Muscle of back (tissue), 3 donors: ENCODE measurements at regions not wholly inside any gene's neighbourhood (a gene's known extent, or its start where the extent isn't known, plus 50 kb on each side); places are given as distances from the start of the nearest gene placed in this dataset.
"Not testable (repeated sequence)": the region's sequence is repeated elsewhere in the genome, so short reads cannot be mapped to it uniquely, and the experiment has no call there.

Source experiments
- DNase-seq, 3 donors: peaks; one replicate each; pipeline versions ENCODE4 v3.0.0 to v3.0.0-alpha.2; 2013

DNA sequence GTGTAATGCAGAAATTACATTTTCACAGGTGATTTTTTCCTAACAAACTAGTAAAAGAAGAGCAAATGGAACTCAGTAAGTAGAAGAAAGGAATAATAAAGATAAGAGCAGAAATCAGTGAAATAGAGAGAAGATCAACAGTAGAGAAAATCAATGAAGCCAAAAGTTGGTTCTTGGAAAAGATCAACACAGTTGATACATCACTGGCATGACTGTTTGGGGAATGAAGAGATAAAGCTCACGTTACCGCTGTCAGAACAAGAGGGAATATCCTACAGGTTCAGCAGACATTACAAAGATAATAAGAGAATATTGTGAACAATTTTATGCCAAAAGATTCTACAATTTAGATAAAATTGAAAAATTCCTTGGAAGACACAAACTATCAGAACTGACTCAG is 146.4 kb downstream of the ACTR3B start:
- DNase-seq: no peak

DNA sequence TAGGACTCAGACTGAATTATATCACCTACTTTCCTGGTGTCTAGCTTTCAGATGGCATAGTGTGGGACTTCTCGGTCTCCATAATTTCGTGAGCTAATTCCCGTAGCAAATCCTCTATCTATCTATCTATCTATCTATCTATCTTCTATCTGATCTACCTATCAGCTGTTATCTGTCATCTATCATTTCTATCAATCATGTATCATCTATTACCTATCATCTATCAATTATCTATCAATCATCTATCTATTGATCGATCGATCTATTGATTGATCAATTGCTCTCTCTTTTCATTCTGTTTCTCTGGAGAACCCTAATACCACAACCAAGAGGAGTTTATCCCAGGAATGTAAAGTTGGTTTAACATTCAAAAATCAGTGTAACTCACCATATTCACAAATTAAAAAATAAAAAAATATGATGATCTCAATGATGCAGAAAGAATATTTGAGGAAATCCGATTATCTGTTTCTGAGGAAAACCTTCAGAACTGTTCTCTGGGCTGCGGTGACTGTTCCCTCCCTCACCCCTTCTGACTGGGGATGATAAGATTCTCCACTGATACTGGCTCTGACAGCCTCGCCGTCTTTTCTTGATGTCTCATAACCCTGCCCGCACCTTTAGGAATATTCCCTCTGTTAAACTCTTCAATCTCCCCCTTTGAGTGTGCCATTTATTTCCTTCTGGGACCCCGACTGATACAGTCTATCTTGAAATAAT is 147.7 kb downstream of the ACTR3B start:
- no peak for DNase-seq

DNA sequence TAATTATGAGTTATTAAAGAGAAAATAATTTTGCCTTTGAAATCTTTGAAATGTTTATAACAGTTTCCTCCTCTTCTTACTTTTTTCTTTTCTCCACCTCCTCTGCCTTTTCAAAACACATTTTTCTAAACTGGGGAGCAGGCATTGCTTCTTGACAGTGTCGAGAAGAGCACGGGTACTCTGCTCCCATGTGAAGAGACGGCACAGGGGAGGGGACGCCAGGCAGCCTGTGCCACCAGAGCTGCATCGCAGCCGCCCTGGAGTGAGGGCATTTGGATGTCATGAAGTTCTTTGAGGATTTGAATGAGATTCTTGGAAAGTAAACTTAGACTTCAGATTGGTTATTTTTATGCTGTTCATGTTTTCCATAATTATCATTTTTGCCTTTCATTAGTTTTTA is 149.7 kb downstream of the ACTR3B start:
- no peak for DNase-seq

DNA sequence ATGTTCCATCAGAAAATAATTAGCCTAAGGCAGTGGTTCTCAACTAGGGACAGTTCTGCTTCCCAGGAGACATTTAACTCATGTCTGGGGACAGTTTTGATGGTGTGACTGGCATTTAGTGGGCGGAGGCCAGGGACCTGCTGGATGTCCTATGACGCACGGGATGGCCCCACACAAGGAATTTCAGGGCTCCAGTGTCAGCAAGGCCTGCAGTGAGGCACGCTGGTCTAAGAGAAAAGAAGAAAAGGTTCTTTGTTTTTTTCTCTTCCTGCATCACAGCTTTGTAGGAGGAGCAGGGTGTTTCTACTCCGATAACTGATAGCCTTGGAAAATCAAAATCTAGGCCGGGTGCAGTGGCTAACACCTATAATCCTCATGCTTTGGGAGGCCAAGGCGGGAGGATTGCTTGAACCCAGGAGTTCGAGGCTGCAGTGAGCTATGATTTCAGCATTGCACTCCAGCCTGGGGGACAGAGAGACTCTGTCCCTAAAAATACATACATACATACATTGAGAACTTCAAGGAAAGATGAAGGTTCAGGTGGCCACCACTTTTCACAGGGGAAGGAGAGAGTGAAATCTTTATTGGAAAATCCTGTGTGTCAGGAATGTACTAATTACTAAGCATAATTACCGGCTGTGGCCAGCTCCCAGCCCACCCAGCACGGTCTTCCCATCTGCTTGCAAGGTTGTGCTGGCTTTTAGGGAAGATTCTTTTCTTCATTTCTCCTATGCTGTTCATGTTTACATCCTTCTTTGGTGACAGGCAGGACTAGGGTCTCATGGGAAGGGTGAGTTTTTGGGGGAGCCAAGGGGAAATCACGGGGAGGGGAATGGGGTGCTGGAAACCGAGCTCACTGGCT is 150.4 kb downstream of the ACTR3B start:
- DNase-seq: no peak

DNA sequence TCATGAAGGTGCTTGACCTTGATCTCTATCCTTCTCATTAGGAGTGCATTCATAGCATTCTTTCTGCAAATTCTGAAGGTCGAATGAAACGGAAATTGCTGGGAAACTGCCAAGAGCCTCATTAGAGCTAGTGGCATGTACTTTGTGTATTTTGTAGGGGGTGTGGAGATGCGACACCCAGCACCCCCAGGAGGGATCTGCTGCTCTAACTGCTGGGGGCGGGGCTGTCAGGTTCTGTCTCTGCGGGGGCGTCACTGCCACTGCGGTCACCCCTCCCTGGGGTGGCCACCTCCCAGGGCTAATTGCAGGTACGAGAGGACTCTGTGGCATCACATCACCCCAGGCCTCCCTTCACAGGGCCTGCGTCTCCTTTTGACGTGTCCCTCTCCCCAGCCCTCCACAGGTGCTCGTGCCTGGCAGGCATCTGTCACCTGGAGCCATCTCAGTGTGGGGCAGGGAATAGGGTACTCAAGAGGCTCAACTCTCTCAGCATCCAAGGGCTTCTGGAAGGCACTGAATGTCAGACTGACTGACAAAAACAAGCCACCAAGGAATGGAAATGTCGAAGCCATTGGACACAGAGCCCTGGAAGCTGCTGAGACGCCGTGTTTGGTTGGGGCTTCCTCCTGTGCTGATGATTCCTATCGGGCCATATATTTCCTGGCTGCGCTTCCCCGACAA is 151.1 kb downstream of the ACTR3B start:
- no peak for DNase-seq

DNA sequence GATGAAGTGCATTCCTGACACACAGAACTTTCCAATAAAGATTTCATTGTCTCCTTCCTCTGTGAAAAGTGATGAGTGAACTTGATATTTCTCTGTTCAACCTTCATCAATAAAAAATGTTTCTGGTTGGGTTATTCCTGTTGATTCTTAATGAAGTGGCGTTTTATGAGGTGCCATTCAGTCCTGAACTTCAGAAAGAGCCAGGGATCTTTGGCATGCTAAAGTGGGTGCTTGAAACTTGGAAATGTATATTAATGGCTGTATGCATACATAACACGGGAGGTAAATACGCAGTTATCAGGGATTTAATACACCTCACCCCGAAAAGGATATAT is 151.6 kb downstream of the ACTR3B start:
- no peak for DNase-seq

DNA sequence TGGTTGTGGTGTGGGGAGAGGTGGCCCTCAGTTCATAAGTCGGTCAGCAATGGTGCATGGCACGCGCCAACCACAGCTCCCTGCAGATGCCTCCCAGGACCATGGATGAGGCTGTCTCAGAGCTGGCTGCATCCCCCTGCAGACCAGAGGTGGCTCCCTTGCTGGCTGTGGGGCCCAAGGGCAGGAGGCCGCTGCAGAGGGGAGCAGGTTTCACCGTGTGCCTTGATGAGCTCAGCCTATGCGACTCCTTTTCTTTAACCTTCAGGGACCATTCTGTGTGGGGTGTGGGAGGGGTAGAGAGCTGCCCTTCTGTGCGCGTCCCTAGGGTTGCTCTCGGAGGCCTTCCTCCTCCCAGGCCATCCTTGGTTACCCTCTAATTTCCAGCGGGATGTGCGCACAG is 152.4 kb downstream of the ACTR3B start:
- DNase-seq: no peak

DNA sequence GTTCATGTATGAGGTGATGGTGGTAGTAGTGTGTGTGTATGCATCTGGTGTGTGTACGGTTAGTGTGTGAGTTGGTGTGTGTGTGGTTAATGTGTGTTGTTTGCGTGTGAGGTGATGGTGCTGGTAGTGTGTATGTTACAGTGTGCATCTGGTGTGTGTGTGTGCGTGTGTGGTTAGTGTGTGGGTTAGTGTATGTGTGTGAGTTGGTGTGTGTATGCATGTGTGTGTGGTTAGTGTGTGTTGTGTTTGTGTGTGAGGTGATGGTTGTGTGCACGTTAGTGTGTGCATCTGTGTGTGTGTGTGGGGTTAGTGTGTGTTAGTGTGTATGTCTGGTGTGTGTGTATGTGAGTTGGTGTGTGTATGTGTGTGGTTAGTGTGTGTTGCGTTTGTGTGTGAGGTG is 153.0 kb downstream of the ACTR3B start:
- DNase-seq: no peak

DNA sequence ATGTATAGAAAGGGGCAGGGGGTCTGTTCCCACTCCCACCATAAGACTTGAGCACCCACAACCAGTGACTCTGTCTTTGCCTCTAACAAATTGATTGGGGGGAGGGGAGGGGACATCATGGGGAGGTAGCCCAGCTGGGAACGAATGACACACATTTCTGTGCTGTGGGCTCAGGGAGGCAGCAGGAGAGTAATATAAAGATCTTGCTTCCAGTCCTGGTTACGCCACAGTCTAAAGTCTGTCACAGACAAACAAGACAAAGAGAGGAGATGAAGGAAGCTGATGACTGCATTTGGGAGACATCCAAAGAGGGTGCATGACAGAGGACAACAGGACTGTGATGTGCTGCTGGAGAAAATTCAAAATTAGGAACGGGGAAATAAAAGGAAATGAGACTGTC is 153.9 kb downstream of the ACTR3B start:
- DNase-seq: no peak

DNA sequence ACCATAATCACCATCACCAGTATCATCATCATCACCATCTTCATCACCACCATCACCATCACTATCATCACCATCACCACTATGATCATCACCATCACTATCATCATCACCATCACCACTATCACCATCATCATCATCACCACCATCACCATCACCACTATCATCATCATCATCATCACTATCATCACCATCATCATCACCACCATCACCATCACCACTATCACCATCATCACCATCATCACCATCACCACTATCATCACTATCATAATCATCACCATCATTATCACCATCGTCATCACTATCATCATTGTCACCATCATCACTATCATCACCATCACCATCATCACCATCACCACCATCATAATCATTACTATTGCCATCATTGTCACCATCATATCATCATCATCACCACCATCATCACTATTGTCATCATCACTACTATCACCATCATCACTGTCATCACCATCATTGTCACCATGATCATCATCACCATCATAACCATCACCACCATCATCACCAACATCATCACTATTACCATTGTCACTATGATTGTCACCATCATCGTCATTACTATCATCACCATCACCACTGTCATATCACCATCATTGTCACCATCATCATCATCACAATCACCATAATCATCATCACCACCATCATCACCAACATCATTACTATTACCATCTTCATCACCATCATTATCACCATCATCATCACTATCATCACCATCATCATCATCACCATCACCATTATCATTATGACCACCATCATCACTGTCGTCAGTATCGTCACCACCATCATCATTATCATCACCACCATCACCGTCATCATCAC is 154.7 kb downstream of the ACTR3B start:
- DNase-seq: no peak

DNA sequence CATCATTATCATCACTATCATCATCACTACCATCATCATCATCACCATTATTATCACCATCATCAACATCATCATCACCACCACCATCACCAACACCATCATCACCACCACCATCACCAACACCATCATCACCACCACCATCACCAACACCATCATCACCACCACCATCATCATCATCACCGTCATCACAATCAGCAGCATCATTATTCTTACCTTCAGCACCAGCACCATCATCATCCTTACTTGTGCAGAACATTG is 155.2 kb downstream of the ACTR3B start:
- not testable (repeated sequence) for DNase-seq

DNA sequence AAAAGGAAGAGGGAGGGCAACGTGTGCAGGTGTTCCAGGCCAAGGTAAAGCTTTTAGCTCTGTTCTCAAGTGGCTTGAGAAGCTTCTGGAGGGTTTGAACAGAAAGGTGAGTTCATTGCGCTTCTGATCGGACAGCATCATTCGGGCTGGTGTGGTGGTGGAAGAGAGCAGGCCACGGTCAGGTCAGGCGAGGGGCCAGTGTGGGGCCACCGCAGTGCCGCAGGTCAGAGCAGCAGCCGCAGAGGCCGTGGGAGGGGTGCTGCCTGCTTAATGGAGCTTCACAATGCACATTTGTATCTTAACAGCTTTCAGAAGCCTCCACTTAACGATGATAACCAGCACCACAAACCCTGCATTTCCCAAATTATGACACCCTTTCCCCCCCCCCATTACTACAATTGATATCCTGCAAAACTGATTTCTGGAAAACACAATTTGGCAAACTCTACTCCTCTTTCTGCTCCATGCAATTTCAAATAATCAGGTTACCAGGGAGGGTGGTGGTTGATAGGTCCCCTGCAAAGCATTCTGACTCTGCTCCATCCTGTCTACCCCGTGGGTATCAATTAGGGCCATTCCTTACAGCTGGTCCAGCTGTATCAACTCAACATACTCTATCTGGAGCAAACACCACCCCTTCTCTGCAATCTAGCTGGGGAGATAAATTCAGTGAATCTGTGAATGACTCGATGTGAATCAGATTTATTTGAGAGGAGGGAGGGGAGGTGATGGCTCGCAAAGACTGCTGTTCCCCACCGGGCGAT is 162.9 kb downstream of the ACTR3B start:
- DNase-seq: no peak

DNA sequence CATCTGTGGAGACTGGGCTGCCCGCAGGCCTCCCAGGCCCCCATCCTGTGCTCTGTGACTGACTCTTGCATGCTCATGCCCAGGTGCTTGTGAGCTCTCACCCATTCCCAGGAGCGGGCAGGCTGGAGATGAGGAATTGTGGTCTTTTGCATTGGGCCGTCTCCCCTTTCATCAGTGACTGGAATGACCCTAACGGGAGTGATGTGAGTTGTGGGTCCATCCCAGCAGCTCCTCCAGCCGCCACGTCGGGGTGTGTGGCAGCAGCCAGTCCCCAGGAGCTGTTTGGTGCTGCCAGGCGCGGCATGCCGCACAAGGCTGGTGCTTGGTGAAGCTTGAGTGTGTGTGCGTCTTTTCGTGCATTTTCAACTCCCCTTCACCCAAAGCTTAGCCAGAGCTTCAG is 164.2 kb downstream of the ACTR3B start:
- DNase-seq: no peak

DNA sequence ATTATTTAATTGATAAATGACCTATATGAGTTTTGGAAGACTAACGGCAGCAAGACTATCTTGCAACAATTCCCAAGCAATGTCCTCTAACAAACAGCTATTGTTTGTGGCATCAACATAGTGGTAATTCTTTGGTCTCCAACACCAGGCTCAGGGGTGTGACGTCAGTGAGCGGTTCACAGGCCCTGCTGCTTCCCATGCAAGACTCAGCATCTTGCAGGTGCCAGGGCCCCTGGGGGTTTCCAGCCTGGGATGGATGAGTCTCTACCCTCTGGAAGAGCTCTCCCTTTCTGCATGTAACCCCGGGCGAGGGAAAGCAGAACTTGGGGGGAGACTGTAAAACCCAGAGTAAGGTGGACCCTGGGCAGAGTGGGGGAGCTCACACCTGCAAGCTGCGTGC is 164.7 kb downstream of the ACTR3B start:
- DNase-seq: no peak

DNA sequence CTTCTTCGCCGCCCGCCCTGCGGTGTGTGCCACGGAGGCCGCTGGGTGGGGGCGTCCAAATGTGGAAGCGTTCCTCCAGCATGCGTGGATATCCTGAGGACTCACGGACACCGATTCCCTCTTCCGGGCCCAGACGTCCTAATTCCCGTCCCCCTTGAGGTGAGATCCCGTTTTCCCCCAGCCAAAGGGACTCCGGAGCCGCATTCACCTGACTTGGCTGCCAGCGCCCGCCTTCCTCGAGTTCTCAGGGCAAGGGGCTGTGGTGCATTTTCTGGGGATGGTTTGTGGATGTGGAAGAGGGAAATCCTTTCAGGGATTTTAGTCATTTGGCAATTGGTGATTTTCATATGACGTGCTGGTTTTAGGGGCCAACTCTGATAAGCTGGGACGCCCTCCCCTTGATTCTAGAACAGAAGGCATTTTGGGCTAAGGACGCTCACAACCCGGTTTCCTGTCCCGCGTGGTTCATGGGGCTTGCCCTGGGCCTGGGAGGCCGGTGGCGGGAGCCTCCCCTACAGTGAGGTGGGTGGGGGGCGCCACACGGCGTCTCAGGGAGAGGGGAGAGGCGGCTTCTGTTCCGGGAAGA is 165.4 kb downstream of the ACTR3B start:
- DNase-seq: no peak

DNA sequence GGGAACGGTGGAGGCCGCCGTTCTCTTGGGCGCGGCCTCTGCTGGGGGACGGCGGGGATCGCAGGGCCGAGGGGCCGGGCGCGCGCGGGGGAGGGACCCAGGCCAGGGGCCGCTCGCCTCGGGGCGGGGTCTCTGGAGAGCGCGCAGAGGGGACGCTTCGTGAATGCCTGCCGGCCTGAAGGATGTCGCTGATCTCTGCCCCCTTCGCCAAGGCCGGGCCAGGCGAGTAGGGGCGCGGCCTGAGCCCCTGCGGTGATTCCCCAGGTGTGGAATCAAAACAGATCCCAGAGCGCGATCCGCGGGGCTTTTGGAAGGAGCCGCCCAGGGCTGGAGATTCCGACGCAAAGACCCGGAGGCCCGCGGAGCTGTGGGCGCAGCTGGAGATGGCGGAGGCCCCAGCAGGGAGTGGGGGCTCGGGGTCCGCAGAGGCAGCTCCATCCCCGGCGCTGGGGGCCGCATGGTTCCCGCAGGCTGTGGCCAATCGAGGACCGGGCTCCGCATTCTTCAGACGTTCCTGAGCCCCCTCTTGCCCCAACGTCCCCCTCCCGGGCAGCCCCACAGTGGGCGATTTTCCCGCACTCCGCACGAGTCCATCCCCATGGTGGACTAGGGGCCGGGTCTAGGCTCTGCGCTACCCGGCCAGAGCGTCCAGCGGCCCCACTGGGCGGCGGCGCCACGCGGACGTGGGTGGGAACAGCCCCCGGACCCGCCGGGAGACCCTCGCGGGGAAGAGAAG is 166.0 kb downstream of the ACTR3B start:
- peak in 1 of 3 donors; percentile 61 for DNase-seq

DNA sequence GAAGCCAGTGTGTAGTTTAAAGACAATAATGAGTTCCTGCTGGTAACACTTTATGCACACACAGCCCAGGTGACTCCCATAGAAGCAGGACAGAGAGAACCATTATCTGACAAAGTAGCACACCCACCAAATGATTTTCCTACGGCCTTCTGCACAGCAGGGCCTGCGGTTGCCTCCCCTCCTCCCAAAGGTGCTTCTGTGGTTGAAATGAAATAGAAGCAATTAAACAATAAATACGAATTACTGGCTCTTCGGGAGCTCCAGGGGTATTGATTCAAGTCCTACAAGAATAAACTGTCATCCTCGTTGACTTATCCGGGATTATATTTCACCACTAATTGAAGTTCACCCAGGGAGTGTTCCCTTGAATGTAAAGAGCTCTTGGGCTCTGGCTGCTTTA is 172.1 kb downstream of the ACTR3B start:
- DNase-seq: no peak

DNA sequence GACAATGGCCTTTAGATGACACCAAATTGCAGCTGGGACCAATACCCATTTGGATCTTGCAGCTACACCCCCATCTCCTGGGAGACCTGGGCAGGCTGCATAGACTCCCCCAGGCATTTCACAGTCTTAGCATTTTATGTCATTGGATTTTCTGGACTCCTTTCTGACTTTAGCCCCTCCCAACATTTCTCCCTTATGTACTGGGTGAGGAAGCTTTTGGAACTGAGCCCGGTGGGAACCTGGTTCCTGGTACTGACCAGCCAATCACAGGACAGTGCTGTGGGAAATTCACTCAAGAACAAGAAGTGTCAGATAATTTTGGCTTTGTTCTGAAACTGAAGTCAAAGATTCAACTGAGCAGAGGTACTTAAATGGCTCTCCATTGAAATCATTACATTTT is 177.7 kb downstream of the ACTR3B start:
- DNase-seq: no peak

DNA sequence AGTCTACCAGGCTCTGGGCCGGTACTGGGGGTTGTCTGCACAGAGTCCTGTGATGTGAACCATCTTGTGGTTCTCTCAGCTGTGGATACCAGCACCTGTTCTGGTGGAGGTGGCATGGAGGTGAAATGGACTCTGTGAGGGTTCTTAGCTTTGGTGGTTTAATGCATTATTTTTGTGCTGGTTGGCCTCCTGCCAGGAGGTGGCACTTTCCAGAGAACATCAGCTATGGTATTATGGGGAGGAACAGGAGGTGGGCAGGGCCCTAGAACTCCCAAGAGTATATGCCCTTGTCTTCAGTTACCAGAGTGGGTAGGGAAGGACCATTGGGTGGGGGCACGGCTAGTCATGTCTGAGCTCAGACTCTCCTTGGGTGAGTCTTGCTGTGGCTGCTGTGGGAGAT is 187.1 kb downstream of the ACTR3B start:
- not testable (repeated sequence) for DNase-seq

DNA sequence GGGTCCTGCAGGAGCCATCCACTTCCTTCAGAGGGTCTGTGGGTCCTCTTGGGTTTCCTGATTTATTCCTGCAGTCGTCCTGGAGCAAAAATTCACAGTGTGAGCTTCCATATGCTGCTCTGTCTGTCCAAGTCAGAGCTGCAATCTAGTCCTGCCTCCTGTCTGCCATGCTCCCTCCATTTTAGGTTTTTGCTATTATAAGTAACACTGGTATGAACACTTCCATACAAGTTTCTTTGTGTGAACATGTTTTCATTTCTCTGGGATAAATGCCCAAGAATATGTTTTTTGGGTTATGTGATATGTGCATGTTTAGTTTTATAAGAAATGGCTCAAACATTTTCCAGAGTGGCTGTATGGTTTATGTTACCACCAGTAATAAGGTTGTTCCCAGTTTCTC is 188.1 kb downstream of the ACTR3B start:
- no peak for DNase-seq

DNA sequence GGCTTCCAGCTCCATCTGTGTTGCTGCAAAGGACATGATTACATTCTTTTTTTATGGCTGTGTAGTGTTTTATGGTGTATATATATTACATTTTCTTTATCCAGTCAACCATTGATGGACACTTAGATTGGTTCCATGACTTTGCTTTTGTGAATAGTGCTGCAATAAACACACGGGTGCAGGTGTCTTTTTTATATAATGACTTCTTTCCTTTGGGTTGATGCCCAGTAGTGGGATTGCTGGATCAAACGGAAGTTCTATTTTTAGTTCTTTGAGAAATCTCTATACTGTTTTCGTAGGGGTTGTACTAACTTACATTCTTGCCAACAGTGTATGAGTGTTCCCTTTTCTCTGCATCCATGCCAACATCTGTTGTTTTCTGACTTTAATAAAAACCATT is 189.7 kb downstream of the ACTR3B start:
- DNase-seq: no peak
